Limb (tissue), 2 donors: ENCODE measurements at regions not wholly inside any gene's neighbourhood (a gene's known extent, or its start where the extent isn't known, plus 50 kb on each side); places are given as distances from the start of the nearest gene placed in this dataset.

Experiments used
- DNase-seq, 2 donors: peaks; one replicate each; pipeline ENCODE4 v3.0.0-alpha.2; 2016; ENCODE audit errors: extremely low spot score in 2 of 2

DNA sequence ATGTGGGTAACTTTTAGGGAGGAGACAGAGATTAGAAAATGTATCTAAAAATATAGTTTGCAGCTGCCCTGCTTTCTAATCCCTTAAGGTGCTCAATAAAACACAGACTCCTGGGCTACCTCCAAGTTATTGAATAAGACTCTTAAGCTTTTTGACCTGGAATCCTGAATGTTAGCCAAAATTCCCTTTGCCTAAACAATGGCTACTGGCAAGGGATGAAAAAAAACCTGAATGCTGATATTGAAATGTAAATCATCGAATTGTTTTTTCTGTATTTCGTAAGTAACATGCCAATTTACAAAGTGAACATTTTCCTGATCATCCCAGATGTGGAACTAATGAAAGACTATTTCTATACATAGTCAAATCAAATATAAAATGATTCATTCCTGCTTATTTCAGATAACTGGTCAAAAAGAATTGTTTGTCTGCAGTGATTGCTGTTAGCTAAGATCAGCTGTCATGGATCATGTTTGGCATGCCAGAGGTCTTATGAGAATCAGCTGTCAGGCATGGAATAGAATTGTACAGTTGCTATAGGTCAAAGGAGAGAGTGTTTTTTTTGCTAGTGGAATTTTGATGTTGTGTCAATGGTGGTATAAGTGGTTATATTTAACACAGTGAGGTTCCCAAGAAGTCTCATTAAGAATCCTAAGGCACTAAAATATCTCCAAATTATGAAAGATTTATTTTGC lies 363.6 kb upstream of the CWC22 start:
- DNase-seq, result no peak

DNA sequence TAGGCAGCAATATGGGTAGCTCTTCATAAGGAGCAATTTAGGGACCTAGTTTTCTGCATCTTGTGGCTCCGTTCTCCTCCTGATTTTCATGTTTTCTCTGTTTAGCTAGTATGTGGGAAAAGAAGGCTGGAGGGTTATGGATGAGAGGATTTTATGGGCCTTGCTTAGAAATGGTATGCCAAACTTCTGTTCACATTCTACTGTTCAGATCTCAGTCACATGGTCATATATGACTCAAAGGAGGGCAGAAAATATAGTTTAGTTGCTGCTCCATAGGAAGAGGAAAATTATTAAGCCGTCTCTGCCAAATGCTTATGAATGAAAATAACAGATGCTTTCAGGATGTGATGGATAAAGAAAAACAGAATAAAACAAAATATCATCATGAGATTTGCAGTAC lies 361.8 kb upstream of the CWC22 start:
- peak in 1 of 2 donors; percentile 49 for DNase-seq

DNA sequence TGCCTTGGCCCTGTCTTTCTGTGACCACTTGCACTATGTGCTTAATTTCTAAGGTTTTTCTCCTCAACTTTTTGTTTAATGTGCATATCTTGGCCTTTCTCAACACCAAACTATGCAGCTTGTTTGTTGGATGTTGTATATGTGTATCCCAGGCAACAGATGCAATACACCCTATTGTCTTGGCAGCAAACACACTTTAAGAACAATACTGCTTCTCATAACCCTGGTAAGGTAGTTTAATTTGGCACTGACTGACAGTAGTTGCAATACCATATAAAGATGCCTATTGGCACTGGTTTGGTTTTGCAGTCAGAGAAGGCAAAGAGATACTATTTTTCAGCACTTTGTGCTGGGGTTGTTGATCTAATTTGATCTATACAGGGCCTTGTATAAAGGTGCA lies 360.7 kb upstream of the CWC22 start:
- peak in 1 of 2 donors; percentile 66 for DNase-seq

DNA sequence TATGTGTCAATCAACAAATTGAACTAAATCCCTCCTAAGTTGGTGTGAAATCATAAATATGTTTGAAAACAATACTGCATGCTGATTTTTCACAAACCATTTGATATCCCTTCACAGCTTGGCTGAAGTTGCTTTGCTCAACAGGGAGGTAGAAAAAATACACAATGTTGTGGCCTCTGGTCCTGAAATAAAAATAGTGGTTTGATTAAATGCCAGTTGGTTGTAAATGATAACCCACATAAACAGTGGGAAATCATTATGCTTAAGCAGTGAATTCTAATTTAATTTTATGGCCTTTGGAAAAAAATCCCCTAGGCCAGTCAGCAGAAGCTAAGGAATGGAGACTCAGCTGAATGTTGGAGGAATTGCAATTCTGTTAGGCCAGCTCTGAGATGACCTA lies 359.4 kb upstream of the CWC22 start:
- DNase-seq, result no peak

DNA sequence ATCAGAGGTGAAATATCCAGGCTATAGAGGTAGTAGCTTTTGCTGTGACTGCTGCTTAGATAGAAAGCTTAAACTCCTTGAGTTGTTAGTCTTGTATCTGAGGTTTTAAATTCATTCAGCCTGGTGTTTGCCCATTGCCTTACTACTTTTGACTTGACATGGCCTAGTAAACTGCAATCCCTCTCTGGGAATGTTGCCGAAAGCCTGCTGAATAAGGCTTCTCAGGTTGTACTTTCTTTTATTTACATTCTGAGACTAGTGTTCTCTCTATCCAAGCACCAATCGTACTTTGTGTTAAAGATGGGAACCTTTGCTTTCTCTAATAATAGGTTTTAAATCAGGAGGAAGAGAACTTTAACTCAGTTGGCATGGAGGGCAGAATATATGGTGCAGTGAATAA lies 357.6 kb upstream of the CWC22 start:
- no peak for DNase-seq

DNA sequence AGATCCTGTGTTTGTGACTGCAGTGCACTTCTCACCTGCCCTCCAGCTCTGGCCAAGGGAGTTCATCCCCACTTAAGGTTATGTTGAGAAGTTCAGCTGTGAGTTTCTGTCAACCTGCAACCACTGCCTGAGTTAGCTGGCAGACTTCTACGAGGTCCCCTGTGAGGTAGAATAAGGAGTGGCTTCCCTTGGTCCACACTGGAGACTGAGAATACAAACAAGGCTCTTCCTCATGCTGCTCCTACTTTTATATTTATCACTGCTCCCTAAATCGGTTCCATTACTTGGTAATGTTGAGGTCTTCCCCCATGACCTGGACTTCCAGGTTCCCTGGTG lies 353.2 kb upstream of the CWC22 start:
- no peak for DNase-seq

DNA sequence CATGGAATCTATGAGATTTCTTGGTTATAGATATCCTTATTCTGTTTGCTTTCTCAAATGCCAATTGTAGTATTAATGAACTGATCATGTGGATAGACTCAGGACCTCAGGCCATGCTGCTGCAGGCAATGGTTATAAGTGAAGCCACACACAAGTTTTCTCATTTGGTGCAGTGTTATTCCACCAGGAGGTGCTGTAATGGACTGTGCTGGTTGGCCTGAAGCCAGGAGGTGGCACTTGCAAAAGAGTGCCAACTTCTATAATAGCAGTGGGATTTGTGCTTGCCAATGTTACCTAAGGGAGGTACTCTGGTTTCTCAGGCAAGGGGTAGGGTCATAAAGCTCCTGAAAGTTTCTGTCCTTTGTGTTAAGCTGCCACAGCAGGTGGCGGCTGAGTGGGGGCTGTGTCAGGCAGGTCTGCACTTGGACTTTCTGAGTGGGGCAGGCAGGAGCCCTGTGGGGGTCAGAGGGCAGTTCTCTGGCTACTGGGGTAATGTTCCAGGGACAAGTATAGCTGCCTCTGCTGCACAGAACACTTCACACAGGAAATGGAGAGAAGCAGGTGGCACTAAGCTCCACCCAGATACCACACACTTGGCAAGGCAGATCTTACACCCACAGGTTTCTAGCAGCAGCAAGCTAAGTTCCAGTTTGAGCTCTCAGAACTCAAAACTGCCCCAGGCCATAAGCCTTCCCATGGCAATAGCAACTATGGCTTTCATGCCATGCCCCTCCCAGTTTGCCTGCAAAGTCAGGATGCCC lies 352.6 kb upstream of the CWC22 start:
- no peak for DNase-seq

DNA sequence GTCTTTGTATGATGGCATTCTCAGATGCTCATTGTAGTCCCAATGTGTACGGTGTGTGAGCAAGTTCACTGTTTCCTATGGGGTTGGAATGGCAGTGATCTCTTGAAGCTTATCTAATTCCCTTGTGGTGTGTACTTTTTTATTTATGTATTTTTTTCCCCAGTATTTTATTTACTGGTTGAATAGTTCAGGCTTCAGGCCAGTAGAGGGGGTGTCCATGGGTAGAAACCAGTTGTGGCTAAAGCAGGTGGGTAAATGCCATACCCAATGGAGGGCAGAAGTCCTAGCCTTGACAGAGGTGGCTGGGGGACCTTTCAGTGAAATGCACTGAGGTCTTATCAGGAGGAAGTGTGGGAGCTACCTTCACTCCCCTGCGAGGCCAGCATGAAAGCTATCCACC lies 351.4 kb upstream of the CWC22 start:
- no peak for DNase-seq

DNA sequence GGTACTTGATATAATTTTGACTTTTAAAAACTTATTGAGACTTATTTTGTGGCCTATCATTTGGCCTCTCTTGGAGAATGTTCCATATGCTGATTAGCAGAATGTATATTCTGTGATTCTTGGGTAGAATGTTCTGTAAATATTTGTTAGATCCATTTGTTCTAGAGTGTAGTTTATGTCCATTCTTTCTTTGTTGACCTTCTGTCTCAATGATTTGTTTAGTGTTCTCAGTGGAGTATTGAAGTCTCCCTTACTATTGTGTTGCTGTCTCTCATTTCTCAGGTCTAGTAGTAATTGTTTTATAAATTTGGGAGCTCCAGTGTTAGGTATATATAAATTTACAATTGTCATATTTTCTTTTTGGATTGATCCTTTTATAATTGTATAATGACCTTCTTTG lies 349.6 kb upstream of the CWC22 start:
- no peak for DNase-seq

DNA sequence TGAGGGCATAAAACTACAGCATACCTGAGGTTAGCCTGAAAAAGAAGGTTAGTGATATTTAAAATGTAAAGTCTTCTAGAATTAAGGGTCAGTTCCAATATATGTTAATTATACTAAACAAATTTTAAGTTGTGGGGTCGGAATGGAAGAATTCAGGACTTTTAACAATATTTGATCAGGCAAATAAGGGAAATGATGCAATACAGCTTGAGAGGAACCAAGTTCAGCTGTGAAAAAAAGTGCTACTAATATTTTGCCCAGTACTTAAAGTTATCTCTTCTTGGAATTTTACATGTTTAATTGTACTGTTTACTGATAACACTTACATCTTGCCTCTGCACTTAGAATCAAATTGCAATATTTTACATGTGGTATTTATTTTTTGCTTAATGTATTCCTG lies 345.5 kb upstream of the CWC22 start:
- DNase-seq, result no peak

DNA sequence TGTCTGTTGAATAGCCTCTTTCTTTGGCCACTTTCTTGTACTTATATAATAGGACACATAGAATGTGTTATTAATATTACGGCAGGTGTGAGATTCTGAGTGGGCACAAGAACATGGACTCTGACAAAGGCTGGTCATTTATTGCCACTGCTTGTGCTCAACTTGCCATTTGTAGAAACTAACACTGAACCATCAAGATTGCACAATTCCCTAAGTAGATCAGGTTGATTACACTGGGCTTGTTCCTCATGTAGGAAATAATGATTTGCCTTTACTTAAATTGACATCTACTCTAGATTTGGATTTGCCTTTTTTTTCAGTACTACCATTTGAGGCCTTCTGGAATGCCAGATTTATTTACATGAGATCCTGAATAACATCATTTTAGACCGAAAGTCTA lies 342.7 kb upstream of the CWC22 start:
- no peak for DNase-seq

DNA sequence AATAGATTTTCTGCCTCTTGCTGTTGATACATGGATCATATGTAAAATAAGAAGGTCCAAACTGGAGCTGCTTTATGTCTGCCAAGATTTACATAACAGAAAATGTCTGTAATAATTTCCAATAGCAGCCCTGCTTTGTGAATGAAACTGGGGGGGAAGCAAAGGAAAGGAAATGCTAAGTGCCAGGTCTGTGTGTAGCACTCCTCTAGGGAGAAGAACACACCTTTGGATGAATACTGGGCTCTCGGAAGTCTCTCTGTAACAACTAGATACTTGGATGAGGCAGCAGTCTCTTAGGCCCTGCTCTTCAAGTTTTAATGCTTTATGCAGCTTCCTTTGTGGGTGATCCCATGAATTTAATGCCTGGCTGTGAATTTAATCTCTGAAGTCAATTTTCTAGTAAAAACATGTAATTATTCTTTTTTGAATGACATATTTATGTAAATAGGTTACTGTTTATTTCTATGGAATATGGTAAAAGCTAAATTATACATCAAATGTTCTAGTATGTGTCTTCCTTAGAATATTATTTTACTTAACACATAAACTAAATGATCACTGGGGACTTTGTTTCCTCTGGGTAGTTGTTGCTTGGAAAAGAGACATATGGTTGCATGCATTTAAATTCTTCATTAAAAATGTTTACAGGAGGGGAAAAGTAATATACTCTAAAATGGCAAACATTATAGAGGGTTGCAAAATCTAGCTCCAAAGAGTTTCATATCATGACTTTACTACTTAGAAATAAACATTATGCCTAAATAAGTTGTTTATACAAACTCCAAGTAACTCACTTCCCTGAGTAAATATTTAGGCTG lies 336.6 kb upstream of the CWC22 start:
- DNase-seq, result no peak

DNA sequence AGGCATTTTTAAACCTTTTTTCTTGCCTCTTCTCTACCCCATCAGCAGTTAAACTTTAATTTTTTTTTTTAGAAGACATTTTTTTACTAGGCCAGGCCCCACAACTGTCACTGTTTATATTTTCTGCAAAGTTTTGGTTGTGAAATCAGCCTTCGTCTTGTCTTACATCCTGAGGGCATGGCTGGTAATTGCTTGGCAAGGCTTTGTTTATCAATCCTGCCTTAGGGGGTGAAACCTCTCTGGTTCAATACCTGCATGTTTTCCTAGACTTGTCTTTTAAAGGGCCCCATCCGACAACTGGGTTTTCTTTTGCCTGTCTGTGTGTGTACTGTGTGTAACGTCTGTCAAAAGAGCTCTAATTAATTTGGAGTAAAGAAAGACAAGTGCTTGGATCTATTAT lies 330.0 kb upstream of the CWC22 start:
- DNase-seq, result no peak

DNA sequence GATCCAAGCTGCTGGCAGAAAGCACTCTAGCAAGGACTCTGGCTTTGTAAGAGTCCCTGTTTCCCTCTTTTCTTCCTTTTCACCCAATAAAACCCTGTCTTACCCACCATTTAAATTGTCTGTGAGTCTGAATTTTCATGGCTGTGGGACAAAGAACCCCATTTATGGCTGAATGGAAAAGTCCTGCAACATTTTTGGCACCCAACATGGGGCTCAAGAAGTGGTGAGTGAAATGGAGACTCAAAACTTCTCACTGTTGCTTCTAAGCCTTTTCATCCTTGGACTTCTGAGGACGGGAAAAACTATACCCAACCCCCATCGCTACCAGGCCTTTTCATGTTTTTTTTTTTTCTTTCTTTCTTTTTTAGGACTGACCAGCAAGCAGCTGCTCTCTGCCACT lies 329.5 kb upstream of the CWC22 start:
- no peak for DNase-seq

DNA sequence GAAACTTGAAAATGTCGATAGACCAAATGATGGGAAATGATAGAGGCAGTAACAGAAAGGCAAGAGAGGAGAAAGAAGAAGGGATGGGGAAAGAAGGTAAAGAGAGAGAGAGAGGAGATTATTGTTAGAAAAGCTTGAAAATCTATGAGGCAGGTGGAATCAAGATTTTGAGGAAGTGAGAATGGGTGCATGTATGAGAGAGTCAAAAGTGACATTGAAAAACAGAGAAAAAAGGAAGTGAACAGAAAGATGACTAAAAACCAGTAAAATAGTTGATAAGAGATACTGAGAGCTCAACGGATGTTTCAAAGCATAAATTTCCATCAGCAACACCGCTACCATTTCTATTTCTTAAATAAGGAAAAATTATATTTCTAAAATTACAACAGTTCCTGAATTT lies 327.4 kb upstream of the CWC22 start:
- no peak for DNase-seq

DNA sequence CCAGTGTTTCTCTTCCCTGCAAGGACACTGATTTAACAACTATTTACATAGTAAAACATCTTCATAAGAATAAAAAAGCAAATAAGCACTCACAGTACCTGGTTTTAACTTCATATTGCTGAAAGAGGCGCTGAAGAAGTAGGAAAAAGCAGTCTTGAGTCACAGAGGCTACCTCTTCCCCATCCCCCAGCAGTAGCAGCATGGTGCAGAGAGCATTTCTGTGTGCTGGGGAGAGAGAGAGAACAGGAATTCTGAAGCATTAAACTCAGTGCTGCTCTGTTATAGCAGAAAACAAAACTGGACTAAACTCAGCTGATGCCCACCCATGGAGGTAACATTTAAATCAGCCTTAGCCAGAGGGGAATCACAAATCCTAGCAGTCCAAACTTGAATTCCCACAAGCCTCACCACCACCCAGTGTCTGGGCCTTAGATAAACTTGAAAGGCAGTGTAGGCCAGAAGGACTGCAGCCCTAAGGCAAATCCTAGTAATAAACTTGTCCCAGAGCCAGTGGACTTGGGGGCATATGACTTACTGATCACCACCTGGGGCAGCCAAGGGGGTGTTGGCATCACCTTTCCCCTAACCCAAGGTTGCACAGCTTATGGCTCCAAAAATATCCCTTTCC lies 321.8 kb upstream of the CWC22 start:
- no peak for DNase-seq

DNA sequence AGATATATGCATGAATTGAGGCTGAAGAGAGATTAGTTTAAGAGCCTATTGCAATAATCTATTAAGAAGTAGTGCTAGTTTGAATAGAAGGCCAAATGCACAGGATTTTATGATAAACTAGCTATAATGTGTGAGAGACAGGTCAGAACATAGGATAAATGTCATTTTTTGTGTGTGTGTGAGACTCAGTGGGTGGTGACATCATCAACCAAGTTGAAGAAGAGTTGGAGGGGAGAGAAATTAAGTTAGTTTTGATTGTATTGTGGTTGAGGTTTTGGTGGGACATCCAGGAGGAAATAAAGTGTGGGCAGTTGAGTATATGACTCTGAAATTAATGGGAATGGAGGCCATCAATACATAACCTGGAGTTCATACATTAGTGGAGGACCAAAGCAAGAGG lies 320.1 kb upstream of the CWC22 start:
- no peak for DNase-seq

DNA sequence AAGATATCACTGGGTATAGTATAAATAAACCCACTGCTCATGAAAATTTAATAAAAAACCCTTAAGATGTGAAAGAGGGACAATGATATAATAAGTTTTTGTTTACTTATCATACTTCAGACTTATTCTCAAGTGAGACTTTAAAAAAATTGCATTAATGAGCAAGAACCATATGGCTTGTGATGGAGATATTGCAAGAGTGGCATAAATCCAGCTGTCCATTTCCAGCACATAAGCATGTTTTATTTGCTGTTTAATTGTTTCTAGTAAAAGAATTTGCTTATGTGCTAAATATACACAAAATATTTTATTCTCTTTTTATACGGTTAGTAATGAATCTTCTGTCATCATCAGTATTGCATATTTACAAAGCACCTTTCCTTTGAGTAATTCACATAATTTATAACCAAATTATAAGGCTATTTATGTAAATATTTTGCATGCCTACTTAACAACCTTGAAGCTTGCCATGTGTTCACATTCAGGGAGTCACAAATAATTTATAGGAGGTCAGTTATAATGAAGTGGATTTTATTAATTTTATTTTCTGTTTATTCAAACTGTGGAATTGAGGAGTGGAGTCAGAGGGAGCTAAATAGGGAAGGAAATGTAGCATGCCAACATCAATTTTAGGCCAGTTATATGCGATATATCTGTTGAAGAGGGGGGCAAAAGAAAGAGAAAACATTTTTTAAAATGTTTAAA lies 318.5 kb upstream of the CWC22 start:
- no peak for DNase-seq

DNA sequence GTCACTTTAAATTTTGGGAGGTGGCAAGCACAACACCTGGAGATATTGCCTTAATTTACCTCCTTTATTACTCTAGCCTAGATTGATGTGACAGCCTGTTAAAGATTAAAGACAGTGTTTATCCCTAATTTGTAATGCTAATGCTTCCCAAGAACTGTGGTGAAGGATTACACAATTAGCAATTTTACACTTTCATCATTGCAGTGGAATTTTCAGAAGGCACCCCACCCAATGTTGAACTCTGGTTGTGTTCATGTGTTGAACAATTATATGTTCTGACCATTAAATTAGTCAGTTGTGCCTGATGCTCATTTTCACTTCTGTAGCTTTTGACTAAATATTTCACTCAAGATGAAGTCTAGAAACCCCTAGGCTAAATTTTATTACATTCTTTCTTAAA lies 317.1 kb upstream of the CWC22 start:
- no peak for DNase-seq

DNA sequence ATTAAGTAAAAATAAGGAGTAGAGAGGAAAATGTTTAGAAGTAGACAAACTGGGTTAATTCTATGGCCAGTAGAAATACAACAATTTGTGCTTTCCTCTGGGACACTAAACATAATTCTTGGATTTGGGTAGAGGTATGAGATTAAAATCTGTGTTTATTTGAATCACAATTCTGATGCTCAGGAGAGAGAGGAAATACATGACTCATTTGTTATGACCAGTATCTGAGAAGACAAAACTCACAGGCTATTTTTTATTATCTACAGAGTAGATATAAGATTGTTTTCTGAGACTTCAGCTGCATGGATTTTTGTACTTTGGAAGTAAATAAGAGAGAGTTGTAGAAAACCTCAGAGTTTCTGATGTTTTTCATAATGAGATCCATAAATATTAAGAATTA lies 315.7 kb upstream of the CWC22 start:
- no peak for DNase-seq

DNA sequence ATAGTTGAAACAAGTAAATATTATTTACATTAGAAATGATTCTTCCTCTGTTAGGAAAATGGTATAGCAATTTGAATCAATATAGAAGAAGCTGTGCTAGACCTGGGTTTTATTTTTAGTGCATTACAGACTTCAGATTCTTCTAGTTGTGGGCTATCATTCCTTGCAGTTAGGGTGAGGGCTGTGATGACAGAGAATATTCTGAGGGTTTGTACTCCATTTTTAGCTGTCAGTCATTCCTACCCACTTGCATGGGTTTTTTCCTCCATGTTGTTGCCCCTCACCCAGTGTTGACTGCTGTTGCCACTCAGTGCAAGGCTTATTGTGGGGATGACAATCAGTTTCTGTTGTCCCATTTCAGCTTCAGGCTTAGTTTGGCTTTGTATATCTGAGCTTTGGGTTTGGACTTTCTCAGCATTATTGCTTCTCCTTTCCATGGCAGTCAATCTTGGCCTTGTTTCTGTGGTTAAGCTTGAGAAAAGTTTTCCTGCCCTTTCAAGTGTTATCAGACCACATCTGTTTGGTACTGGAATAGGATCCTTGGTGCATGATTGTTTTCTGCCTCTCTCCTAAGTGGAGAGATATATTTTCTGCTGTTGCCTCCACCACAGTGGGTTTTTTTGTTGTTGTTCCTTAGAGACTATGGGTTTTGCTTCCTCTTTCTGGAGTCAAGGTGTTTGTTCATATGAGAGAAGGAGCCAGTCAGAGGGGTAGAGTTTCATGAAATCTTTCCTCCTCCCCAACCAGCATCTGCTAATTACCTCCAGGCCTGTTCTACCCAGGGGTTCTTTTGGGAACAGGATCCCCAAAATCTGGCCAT lies 312.7 kb upstream of the CWC22 start:
- no peak for DNase-seq
